Hematopoietic multipotent progenitor cell treated with erythropoietin and hydrocortisone succinate and interleukin-3 and kit ligand, for 8 days (in vitro differentiated cells): ENCODE measurements at regions not wholly inside any gene's neighbourhood (a gene's known extent, or its start where the extent isn't known, plus 50 kb on each side); places are given as distances from the start of the nearest gene placed in this dataset.
"Not testable (repeated sequence)": the region's sequence is repeated elsewhere in the genome, so short reads cannot be mapped to it uniquely, and the experiment has no call there.

ENCODE experiments used
- DNase-seq: peaks from one replicate; pipeline ENCODE4 v3.0.0-alpha.2; 2015

- DNase-seq: no peak
These were observed 145.9 kb upstream of the TLE4 start for GRCh38 chr9:79425840-79426239.

- no peak for DNase-seq
These were observed 143.3 kb upstream of the TLE4 start for GRCh38 chr9:79428422-79428821.

DNA sequence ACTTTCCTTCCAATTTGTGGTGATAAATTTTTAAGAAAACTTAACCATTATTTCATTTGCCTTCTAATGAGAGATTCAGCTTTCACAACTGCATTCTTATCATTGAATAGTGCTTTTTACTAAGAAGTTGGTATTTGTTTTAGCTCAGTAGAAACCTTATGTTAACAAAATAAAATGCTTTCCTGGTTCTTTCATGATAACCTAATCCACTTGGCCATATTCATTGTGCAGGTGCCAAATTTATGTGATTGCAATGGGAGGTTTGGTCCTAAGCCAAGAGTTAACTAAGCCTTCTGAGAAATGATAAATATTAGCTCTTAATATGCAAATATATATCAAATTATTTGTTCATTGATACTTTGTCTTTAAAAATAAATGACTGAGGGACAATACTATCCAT, 141.1 kb upstream of the TLE4 start:
- DNase-seq: no peak

- DNase-seq: no peak
These were observed 140.6 kb upstream of the TLE4 start for GRCh38 chr9:79431019-79431679.

- DNase-seq: no peak
These were observed 139.3 kb upstream of the TLE4 start for GRCh38 chr9:79432485-79432884.

DNA sequence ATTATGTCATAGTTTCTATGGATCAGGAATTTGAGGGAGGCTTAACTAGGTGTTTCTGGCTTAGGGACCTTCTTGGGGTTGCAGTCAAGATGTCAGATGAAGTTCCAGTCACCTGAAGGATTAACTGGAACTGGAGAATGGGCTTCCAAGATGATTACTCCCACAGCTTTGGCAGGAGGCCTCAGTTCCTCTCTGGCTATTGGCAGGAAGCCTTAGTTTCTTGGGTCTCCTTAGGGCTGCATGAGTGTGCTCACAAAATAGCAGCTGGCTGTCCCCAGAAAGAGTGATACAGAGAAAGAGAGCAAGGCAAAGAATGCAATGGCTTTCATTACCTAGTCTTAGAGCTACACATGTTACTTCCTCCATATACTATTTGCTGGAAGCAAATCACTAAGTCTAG, 138.1 kb upstream of the TLE4 start:
- no peak for DNase-seq

GRCh38 chr9:79439221-79439620, 132.5 kb upstream of the TLE4 start:
- not testable (repeated sequence) for DNase-seq

DNA sequence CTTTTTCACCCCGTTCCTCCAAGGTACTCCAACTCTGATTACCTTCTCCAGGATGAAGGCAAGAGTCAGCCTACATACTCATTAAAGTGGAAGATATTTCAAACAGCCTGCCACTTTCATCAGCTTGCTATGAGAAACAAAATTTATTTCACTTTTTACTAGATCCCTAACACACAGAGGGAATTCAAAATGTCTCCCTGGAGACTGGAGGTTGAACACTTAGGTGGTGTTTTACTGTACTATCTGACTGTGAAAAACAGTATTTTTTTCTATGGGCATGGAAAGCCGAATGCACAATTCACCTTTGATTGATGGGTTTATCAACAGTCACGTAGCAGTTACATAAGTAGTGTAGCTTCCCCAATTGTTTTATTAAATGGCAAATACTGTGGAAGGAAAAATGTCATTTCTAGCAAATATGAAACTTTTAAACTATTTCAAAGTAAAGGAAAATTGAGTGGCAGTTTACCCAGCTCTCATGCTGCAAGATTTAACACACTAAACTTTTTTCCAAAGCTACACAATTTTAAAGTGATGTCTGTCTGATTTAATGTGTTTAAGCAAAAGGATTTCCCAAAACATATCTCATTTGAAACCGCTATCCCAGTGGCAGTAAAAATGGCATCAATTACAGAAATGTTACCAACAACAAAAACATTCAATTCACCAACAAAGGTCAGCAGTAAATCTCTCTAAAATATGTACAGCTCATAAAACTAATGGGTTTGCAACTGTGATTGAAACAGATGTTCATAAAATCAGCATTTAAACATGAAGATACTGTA, 125.0 kb upstream of the TLE4 start:
- no peak for DNase-seq

- no peak for DNase-seq
These were observed 124.5 kb upstream of the TLE4 start for GRCh38 chr9:79447308-79447605.

- no peak for DNase-seq
These were observed 124.0 kb upstream of the TLE4 start for GRCh38 chr9:79447762-79448161.

DNA sequence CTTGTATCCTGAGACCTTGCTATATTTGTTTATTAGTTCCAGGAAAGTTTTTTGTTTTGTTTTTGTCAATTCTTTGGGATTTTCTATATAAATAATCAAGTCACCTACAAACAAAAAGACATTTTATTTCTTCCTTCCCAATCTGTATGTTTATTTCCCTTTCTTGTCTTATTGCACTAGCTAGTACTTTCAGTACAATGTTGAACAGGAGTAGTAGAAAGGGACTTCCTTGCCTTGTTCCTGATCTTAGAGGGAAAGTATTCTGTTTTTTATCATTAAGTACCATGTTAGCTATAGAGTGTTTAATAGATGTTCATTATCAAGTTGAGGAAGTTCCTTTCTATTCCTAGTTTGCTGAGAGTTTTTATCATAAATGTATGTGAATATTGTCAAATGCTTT, 119.5 kb upstream of the TLE4 start:
- no peak for DNase-seq

DNA sequence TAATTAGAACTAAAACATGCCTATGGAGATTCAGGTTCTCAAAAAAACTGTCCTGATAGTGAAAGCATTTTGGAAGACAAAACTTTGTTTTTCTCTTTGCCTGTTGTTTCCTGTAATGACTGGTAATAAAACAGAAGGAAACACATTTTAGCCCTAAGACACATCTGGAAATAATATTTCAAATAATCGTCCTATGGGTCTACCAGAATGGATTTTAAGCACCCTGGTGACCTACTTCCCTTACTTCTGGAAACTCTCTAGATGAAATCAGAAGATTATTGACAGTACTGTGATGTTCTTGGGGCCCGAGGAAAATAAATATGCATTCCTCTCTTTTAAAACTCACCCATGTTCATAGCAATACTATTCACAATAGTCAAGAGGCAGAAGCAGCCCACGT, 110.1 kb upstream of the TLE4 start:
- DNase-seq: no peak

GRCh38 chr9:79465156-79465555, 106.6 kb upstream of the TLE4 start:
- no peak for DNase-seq

DNA sequence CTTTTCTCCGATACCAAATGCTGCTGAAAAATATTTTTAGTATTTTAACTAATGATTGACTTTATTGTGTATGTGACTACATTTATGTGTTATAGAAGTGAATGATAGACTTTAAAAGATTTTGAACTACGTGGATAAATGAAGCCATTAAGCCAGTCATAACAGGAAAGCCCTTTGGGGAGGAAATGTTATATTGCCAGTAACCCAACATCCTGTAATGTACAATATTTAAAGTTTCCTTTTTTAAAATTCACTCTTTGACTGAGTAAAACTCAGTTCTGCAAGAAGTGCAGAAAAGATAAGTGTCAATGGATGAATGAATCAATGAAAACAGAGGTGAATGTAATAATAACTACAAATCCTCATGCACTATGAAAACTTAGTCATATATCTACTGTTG, 102.6 kb upstream of the TLE4 start:
- no peak for DNase-seq

- no peak for DNase-seq
These were observed 100.8 kb upstream of the TLE4 start for GRCh38 chr9:79470954-79471353.

DNA sequence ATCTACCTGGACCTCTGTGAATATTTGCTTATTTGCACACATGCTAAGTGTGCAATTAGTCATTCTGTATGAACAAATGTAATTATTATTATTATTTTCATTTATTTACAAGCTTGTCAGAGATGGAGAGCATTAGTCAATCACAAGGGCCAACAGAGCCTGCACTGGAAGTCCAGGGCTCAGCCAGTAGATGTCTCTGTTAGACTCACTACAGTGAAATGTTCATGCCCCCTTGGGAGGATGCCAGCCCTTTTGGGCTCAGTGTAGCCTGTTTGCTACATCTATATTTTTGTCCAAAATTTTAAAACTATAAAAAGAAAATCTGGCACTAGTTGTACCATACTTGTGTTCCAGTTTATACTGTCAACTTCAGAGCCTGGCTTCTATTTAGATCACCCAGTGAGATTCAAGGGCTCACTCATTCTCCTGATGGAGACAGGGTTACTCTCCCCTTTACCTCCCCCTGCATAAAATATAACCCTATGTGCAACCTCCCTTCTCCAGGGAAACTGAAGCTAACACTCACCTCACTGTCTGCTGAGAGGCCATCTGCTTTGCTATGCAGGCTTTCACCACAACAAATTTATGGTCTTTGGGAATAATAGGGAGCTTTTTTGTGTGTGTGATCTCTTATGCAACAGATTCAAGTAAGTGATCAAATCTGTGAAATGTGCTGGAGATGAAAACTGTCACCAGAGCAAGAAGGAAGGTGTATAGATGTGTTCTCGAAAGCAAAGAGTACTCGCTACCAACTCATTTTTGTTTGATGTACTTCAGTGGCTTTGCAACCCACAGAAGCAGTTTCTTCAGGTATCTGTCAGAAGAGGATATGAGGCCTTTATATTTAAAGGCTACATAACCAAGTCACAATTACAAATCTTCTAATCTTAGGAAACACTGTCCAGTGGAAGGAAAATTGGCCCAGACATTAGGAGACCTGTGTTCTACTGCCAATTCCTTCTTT, 99.9 kb upstream of the TLE4 start:
- DNase-seq: peak; percentile 8

GRCh38 chr9:79473704-79474103, 98.1 kb upstream of the TLE4 start:
- DNase-seq: no peak

GRCh38 chr9:79477241-79477840, 94.4 kb upstream of the TLE4 start:
- no peak for DNase-seq

DNA sequence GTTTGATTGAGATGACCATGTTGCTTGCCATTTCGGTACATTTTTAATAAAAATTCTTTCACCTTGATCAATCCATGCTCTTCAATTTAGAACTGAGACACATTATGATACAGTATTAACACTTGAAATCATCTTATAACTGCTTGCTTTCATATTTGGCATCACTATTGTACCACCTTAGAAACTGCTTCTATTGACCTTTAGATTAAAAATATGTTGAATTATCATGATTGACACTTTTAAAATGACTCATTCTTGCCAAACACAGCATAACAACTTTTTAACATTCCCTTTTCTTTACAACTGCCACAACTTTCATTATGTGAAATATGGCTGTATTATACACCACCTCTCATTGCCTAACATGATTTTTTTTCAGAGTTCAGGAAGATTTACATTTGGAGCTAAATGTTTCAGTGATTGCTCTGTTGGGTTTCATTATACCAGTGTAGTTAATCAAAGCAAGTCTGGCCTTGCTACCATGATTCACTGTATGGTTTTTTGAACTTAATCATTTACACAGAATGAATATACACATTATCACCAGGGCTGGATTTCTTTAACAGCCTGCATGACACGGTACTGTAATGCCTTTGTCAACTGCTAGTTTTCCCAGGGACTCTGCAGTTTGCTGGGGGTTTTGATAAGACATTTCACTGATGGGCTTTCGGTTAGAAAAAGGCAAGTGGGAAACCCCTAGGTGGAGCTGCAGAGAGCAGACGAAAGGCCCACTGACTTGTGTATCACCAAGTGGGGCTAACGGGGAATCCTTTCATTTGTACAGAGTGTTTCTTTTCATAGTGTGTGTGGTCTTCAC, 93.6 kb upstream of the TLE4 start:
- DNase-seq: peak; percentile 19

DNA sequence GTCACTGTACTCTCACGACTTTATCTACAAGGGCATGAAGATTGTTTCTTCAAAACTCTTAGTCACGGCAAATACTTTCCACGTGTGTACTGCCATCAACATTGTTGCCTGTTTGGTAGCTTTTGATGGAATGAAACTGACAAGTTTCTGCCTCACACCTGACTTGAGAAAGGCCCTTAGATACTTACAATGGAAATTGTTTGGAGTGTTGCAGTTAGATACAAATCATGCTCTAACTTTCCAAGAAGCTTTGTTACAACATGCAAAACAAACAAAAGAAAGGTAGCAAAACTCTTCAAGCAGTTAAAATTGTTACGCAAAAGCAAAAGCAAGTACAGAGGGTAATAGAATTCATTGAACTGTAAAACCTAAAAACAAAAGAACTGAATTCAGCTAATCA, 91.1 kb upstream of the TLE4 start:
- no peak for DNase-seq

DNA sequence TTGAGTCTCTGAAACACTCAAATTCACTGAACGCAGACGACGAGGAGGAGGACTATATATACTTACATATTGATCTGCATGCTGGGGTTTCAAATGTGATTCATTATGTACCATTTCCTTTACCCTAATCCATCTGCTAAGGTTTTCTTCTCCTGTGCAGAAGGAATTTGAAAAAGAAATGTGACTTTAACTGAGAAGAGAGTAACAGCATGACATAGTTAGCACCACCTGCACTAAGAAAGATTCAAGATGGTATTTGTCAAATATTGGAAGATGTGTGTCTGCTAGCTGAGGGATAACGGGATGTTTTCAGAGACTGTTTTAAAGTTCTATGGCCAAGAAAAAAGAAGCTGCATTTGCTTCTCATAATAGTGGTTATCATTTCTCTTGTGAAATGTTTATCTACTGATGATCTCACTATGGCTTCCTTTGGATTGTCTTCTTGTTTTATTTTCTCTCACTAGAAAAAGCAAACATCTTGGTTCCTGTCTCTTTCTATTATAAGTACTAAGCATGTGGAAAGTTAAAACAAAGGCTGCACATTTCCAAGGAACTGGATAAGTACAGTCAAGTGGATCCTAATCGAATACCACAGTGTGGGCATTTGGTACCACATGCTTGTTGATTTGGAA, 89.8 kb upstream of the TLE4 start:
- DNase-seq: no peak

DNA sequence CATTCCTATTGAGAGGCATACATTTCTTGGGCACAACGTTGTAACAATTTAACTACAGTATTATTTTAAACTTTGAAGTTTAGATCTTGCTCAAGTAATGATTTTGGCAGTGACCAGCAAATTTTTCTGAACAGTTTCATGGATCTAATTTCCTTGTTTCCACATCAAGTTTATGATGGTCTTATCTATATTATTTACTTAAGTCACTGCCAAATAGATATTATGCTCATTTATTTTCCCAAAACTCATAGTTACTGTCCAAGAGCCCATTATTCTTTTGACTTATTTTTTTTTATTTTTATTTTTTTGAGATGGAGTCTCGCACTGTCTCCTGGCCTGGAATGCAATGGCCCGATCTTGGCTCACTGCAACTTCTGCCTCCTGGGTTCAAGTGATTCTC, 86.5 kb upstream of the TLE4 start:
- DNase-seq: no peak
